Activated naive CD4-positive, alpha-beta T cell treated with anti-CD3 and anti-CD28 coated beads, Interleukin-2, amount 50 U/mL, for 16 hours (primary cell): ENCODE measurements at regions not wholly inside any gene's neighbourhood (a gene's known extent, or its start where the extent isn't known, plus 50 kb on each side); places are given as distances from the start of the nearest gene placed in this dataset.
"Not testable (repeated sequence)": the region's sequence is repeated elsewhere in the genome, so short reads cannot be mapped to it uniquely, and the experiment has no call there.

Experiments used
- DNase-seq: peaks from one replicate; pipeline ENCODE4 v3.0.0-alpha.2; 2020

- DNase-seq = no peak
Measured at GRCh38 chrX:39052751-39053150, 251.5 kb downstream of the MID1IP1 start.

- no peak for DNase-seq
Measured at GRCh38 chrX:39058724-39059123, 257.5 kb downstream of the MID1IP1 start.

- no peak for DNase-seq
Measured at GRCh38 chrX:39059866-39060265, 258.6 kb downstream of the MID1IP1 start.

DNA sequence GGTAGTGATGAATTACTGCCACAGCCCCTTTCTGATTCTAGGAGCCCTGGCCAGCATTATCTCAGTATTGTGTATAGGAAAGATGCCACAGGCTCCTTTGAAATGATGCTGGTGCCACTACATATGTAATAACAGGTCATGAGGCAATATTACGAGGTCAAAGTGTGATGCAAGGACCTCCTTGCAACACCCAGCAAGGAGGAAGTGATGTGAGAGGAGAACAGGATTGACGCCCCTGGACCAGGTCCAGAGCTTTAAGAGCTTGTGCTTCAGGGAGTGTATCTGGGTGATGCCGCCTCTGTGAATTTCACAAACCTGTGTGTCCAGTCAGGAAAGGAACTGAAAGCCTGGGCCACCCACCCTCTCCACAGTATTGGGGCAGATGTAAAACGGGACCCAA is 261.8 kb downstream of the MID1IP1 start:
- DNase-seq = no peak

GRCh38 chrX:39063702-39064101 is 262.4 kb downstream of the MID1IP1 start:
- no peak for DNase-seq

GRCh38 chrX:39065051-39065871 is 264.0 kb downstream of the MID1IP1 start:
- no peak for DNase-seq

DNA sequence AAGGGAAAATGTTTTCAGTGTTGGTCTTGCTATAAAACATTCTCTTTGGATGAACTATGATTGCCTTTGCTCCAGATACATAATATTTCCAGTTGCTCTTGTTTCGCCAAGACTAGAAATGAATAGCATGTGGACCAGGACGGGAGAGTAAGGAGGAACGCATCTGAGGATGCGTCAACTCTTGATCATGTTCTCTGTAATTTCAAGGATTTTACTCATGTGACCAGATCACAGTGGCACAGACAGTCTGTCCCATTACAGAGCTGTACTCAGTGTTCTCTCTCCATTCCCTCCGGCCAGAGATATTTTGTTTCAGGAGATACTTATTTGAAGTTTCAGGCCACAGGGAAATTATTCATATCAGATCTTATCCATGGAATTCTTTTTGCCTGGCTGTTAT is 266.6 kb downstream of the MID1IP1 start:
- DNase-seq = no peak

GRCh38 chrX:39068634-39069033 is 267.4 kb downstream of the MID1IP1 start:
- DNase-seq = not testable (repeated sequence)

DNA sequence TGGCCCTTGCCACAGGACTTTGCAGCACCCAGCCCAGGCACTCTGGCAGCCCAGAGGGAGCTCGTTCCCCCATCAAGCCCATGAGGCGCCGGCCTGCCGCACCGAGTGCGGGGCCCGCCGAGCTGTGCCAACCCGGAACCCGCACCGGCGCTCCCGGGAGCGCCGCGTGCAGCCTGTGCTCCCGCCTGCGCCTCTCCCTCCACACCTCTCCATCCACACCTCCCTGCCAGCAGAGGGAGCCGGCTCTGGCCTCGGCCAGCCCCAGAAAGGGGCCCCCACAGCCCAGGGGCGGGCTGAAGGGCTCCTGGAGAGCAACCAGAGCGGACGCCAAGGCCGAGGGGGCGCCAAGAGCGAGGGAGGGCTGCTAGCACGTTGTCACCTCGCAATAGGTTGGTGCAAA is 268.8 kb downstream of the MID1IP1 start:
- no peak for DNase-seq

- DNase-seq = no peak
Measured at GRCh38 chrX:39073131-39073530, 271.9 kb downstream of the MID1IP1 start.

- DNase-seq = no peak
Measured at GRCh38 chrX:39096599-39096998, 295.3 kb downstream of the MID1IP1 start.

DNA sequence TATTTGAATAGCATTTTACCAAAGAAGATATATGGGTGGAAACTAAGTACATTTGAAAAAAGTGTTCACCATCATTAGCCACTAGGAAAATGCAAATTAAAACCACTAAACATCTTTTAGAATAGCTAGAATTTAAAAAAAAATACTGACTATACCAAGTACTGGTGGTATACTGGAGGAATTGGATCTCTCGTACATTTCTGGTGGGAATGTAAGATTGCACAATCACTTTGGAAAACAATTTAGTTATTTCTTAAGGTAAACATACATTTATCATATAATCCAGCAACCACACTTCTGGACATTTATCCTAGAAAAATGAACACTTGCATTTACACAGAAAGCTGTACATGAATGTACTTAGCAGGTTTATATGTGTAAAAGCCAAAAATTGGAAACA is 303.5 kb downstream of the MID1IP1 start:
- no peak for DNase-seq

GRCh38 chrX:39112143-39112542 is 310.9 kb downstream of the MID1IP1 start:
- DNase-seq = no peak

DNA sequence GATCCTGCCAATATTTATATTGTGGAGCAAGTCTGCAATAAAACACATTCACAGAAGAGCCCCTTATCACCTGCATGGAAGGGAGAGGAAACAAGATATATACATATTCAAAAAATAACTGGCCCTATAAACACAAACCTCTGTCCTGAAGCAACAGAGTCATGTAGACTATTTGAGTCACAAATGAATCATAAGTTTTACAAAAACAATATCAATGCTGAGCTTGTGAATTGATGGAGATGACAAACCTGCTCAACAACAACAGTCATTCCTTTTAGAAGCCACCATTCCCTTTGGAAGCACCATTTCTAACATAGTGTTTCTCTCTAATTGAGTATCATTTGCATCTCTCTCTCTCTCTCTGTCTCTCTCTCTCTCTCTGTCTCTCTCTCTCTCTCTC is 313.9 kb downstream of the MID1IP1 start:
- no peak for DNase-seq

- DNase-seq = no peak
Measured at GRCh38 chrX:39117101-39117500, 315.8 kb downstream of the MID1IP1 start.

GRCh38 chrX:39121903-39122302 is 320.6 kb downstream of the MID1IP1 start:
- DNase-seq = no peak

DNA sequence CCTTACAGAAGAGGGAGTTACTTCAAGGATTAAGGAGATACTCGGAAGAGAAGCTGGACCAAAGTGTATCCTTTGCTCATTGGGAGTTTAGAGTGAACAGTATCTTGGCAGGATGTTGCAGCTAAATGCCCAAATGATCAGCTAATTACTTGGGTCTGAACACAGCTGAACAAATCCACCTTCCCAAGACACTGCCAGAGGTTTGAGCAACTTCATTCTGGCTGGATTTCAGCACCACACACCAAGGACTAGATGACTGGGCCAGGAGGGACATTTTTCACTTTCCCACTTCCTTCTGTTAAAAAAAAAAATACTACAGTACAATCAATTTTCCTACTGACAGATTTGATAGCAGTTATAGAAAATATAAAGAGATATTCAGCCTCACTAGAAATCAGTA is 324.6 kb downstream of the MID1IP1 start:
- DNase-seq = no peak

GRCh38 chrX:39133971-39134370 is 332.7 kb downstream of the MID1IP1 start:
- DNase-seq = peak; percentile 31

DNA sequence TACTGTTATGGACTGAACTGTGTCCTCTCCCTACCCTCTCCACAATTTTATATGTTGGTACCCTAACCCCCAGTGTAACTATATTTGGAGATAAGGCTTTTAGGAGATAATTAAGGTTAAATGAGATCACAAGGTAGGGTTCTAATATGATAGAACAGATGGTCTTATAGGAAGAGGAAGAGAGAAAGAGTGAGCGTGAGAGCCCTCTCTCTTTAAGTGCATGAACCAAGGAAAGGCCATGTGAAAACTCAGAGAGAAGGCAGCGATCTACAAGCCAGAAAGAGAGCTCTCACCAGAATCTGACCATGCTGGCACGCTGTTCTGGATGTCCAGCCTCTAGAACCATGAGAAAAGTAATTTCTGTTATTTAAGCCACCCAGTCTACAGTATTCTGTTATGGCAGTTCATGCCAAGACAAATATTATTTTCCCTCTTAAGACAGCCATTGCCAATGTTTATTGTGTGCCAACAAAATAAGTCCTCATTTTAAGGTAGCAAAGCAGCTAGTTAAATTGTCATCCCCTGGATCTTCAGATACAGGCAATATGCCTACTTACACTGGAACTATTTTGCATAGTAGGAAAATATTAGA is 336.2 kb downstream of the MID1IP1 start:
- DNase-seq = no peak

DNA sequence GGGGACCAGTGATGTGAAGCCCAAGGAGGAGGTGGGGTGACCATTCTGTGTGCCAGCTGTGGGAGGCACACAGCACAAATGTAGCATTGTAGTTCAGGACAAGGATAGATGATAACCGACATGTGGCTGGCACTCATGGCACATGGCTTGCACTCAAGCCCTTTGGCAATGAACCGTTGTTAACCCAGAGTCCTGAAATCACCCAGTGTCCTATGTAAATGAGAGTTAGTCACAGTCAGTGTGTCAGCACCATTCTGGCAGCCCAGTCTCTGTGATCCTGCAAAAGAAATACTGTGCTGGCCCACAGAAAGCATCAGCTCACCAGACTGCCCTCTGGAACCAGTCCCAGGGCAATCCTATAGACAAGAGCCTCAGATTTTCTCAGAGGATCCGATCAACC is 339.3 kb downstream of the MID1IP1 start:
- no peak for DNase-seq

GRCh38 chrX:39144323-39144722 is 343.1 kb downstream of the MID1IP1 start:
- DNase-seq = no peak

DNA sequence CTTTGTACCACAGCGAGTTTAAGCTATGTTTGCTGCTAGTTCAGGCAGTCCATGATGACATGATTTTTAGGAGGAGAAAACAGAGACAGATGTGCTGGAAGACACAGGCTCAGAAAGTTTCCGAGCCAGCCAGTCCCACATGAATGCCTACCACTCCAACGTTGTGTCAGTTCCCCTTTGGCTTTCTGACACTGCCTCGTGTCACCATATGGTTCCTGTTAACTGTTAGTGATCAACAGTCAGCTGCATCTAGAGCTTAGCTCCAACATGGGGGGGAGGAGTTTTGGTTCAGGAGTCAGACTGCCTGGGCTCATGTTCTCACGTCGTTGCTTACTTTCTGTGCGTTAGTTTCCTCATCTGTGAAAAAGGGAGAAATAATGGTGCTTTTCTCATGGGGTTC is 343.7 kb downstream of the MID1IP1 start:
- no peak for DNase-seq

DNA sequence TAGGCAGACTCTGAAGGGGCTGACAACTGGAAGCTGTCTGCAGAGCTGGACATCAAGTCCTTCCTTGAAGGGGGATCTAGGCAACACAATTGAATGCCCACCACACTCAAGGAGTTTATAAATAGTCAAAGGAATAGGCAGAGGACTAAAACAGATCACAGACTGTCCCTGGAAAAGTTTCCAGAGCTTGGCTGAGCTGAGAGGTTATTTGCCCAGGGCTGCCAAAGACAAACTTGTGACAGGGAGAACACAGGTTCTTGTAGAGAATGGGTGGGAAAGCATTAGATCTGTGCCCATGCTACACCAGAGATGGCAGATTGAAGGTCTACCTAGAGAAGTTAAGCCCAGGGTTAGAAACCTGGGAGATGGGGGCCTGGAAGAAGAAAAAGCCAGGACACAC is 344.6 kb downstream of the MID1IP1 start:
- DNase-seq = no peak

GRCh38 chrX:39149761-39150160 is 348.5 kb downstream of the MID1IP1 start:
- DNase-seq = peak; percentile 63

DNA sequence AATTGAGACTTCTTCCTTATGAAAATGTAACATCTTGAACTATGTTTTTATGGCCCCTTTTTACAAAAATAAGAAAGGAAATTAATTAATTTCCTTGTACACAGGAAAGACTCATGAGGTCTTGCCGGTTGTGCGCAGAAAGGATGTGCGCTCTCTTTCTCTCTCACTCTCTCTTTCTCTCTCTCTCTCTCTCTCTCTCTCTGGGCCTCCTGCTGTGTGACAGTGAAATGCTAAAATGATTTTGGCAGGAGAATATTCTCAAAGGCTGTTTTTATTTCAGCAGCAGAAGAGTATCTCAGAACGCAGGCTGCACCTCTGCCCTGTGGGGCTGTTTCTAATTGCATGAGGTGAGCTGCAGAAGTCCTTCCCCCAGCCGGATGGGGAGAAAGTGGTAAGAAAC is 349.0 kb downstream of the MID1IP1 start:
- no peak for DNase-seq
